HG03095 (cell line): ENCODE measurements at regions not wholly inside any gene's neighbourhood (a gene's known extent, or its start where the extent isn't known, plus 50 kb on each side); places are given as distances from the start of the nearest gene placed in this dataset.
"Not testable (repeated sequence)": the region's sequence is repeated elsewhere in the genome, so short reads cannot be mapped to it uniquely, and the experiment has no call there.

Experiments
- ATAC-seq: cut with Tn5 transposase; IDR thresholded peaks from one replicate; pipeline ENCODE4 v1.9.1; 2021; ENCODE audit warnings: moderate library complexity; ENCODE audit not compliant: unreplicated experiment

GRCh38 chr10:3255075-3255474, 82.5 kb upstream of the PITRM1 start:
- no peak for ATAC-seq

GRCh38 chr10:3253974-3254373, 81.4 kb upstream of the PITRM1 start:
- not testable (repeated sequence) for ATAC-seq

GRCh38 chr10:3251172-3251571, 78.6 kb upstream of the PITRM1 start:
- ATAC-seq: no peak

GRCh38 chr10:3249307-3249889, 76.8 kb upstream of the PITRM1 start:
- no peak for ATAC-seq

GRCh38 chr10:3248526-3249306, 76.1 kb upstream of the PITRM1 start:
- ATAC-seq: no peak

GRCh38 chr10:3245395-3245794, 72.8 kb upstream of the PITRM1 start:
- ATAC-seq: no peak

GRCh38 chr10:3241967-3242650, 69.5 kb upstream of the PITRM1 start:
- no peak for ATAC-seq

GRCh38 chr10:3241274-3241921, 68.8 kb upstream of the PITRM1 start:
- ATAC-seq: no peak

GRCh38 chr10:3239920-3240894, 67.6 kb upstream of the PITRM1 start:
- no peak for ATAC-seq

- ATAC-seq: peak; percentile 64
Measured at GRCh38 chr10:3239066-3239919, 66.7 kb upstream of the PITRM1 start.

- no peak for ATAC-seq
Measured at GRCh38 chr10:3238115-3238871, 65.7 kb upstream of the PITRM1 start.

- ATAC-seq: no peak
Measured at GRCh38 chr10:3237530-3237929, 64.9 kb upstream of the PITRM1 start.

GRCh38 chr10:3236644-3237404, 64.2 kb upstream of the PITRM1 start:
- ATAC-seq: no peak

- ATAC-seq: no peak
Measured at GRCh38 chr10:3235996-3236510, 63.5 kb upstream of the PITRM1 start.

GRCh38 chr10:3235395-3235794, 62.8 kb upstream of the PITRM1 start:
- no peak for ATAC-seq

GRCh38 chr10:3233486-3233990, 61.0 kb upstream of the PITRM1 start:
- no peak for ATAC-seq

- ATAC-seq: no peak
Measured at GRCh38 chr10:3231951-3232730, 59.6 kb upstream of the PITRM1 start.
